ENCODE measurements at regions not wholly inside any gene's neighbourhood (a gene's known extent, or its start where the extent isn't known, plus 50 kb on each side); places are given as distances from the start of the nearest gene placed in this dataset.

DNA sequence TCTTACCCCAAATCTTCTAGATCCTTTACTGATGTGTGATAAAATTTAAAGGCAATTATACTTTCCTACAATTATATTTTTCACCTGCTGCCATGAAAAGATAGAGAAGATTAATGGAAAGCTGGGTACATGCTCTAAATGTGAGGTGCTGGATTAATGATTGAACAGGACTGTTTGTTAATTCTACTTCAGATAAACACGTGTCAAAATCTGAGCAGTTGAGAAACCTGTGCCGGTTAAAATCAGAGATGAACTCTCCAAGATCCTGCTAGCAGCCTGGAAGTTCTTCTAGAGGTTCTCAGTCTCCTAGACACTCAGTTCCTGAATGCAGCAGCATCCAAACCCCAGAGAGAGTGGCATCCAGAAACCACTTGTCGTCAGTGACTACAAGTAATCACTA, 69.2 kb downstream of the INHBA start:
- DNase-seq (ENCODE audit: low spot score), result no peak

DNA sequence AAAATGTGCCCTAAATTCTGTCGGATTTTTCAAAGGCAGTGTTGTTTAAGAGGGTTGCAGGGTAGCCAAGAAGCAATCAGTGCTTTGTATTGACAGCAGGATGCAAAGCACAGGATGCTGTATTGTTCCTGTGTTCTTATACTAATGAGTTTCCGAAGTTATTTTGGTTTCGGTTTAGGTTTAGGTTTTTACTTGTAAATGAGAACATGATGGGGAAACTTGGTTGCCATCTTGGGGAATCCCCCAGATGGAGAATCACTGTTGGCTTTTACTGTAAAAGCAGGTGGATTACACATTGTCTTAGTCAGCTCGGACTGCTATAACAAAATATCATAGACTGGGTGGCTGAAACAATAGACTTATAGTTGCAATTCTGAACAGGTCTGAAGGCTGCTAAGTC, 72.1 kb downstream of the INHBA start:
- no peak for DNase-seq (ENCODE audit: low spot score)

DNA sequence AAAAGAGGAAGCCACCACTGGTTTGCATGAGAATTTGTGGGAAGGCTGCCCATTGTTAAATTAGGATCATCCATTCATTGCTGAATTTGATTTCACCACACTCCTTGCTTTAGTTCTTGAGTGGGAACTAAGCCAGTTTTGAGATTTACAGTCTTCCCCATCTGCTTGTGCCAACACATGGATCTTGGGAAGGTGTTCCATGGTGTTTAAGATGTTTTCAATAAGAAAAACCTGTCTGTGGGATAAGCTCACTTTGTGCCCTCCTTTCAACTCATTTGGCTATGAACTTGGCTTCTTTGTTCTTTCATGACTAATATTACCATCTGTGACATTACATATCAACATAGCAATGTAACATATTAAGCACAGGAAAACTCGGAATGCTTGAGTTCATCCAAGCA, 73.2 kb downstream of the INHBA start:
- no peak for DNase-seq (ENCODE audit: low spot score)

DNA sequence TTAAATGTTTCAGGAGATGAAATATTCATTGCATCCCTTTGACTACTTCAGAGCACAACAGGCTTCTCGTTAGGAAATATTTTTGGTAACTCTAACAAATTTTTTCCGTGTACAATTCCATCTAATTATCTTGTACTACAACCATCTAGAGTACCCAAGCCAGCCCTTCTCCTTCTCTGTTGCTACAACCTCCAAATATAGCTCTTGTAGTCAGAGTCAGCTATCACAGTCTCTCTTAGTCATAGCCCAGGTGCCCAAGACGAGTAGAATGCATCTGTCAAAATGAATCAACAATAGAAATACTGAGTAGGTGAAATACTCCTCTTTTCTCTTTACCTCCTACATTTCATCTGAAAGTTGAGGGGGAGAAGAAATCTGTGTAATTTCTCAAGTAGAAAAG, 74.0 kb downstream of the INHBA start:
- DNase-seq (ENCODE audit: low spot score), result no peak

DNA sequence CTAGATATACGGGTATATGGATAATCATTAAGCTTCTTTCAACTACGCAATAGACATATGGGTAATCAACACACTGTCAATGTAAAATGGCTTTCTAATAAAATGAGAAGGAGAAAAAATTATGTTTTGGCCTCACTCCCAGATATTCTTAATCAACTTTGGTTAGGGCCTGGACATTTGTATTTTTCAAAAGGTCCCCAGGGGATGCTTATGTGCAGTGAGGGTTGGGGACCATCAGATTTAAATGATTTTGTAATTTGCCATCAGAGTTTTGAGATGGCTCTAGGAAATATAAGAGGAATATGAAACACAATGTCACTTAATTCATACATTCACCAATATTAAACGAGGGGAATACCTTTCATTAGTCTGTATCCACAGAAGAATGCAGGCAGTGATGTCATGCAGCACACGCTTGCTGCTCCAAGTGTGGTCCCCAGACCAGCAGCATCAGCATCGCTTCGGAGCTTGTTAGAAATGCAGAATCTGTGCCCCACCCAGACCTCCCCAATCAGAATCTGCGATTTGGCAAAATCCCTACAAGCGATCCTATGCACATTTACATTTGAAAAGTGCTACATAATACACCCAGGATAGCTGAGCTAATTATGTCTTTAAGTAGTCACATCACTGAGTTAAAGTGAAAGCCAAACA, 75.1 kb downstream of the INHBA start:
- no peak for DNase-seq (ENCODE audit: low spot score)

DNA sequence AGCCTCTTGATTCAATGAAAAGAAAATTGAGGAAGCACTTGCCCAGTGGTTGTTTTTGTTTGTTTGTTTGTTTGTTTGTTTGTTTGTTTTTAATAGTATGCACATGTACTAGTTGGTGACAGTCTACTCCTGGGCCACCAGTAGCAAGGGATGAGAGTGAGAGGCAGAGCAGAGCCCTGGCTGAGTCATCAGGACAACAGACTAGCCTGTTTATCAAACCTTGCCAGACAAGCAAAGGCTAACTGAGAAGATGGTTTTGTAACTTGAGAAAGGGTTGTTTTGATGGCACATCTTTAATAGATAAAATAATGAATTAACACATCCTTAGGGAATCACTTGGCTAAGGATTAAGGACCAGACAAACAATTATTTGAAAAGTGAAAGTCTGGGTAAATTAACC, 78.1 kb downstream of the INHBA start:
- no peak for DNase-seq (ENCODE audit: low spot score)

DNA sequence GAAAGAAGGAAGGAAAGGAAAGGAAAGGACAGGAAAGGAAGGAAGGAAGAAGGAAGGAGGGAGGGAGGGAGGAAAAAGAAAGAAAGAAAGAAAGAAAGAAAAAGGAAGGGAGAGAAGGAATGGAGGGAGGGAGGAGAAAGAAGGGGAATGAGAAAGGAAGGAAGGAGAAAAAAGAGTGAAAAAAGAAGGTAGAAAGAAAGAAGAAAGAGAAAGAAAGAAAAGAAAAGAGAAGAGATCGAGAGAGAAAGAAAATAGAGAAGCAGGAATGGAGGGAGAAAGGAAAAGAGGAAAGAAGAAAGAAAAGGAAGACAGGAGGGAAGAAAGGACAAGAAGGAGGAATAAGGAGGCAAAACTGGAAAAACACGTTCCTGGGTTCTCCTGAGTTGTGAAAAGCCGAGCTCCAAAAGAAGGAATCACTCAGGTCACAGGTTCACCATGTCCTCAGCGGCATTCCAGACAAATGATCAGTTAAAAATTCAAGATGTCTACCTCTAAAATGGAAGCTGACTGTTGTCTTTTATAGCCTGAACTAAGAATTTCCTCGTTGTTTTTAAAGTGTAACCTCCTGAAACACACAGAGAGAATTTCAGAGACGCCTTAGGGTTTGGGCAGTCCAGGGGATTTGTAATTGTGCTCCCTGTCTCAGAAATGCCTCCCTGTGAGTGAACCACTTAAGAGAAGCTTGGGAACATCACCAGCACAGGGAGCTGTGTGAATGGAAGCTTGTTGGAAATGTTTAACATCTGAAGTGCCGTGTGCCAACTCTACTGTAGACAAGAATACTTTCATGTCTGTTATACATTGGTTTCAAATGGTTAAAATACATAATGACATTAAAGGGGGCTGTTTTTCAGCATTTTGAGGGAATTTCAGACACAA, 80.7 kb downstream of the INHBA start:
- no peak for DNase-seq (ENCODE audit: low spot score)

DNA sequence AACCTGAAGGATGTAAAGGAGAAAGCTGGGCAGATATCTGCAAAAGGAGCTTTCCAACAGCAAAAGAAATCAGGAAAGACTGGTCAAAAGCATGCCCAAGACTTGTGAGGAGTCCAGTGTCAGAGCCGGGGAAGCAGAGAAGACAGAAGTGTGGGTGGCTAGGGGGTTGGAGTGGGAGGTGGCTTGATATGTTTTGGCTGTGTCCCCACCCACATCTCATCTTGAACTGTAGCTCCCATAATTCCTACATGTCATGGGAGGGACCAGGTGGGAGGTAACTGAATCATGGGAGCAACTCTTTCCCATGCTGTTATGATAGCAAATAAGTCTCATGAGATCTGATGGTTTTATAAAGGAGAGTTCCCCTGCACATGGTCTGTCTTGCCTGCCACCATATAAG, 84.9 kb downstream of the INHBA start:
- no peak for DNase-seq (ENCODE audit: low spot score)

DNA sequence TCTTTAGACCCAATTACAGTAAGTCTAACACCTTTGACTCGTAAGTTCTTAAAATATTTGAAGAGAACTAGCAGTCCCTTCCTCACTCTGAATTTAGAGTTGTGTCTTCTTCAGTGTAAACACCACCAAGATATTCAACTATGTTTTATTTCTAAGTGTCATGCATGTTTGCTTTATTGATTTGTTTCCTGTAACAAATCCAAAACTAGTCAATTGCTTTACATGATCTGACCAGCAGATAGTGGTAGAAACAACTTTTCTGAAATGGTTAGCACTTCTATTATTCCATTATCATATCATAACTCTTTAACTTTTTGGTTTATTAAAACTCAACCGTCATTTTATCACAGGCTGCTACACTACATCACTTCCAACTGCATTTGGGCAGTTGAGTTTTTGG, 90.1 kb downstream of the INHBA start:
- no peak for DNase-seq (ENCODE audit: low spot score)

DNA sequence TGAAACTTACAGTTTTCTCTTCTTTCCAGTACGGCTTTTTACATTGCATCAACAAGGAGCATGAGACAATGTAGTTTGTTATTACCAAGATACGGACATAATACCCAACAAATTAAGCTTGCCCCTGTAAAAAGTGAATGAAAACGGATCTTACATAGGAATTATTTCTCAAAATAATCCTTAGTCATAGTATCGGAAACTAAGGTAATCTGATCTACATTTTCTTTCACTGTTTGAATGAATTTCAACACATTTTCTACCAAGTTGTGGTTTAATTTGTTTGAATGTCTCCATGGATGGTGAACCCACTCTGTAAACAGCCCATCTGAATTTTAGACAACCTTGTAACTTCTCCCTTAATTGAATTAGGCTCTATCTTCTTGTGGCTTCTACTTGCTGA, 90.5 kb downstream of the INHBA start:
- DNase-seq (ENCODE audit: low spot score), result no peak

DNA sequence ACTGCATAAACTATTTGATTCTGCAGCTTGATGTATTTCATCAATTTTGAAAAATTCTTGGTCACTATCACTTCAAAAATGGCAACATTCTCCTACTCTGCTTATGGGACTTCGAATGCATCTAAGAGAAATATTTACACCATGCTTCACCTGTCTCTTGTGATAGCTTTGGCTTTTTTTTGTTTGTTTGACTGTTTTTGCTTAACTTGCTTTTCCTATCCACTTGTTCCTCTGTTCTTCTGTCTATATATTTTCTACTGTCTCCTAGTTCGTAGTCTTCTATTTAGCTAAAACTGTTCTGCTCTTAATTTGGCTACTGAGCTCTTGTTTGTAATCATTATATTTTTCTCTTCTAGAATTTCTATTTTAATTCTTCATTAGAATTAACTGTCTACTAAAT, 94.4 kb downstream of the INHBA start:
- DNase-seq (ENCODE audit: low spot score), result no peak

DNA sequence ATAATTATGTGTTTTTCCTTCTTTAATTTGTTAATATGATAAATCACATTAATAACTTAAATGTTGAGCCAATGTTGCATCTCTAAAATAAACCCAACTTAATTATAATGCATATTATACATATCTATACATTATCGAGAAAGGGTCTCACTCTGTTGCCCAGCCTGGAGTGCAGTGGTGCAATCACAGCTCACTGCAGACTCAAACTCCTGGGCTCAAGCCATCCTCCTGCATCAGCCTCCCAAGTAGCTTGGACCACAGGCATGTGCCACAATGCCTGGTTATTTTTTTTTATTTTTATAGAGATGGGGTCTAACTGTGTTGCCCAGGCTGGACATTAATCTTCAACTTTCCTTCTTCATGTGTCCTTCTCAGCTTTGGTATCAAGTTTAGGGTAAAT, 98.9 kb downstream of the INHBA start:
- DNase-seq (ENCODE audit: low spot score), result no peak

DNA sequence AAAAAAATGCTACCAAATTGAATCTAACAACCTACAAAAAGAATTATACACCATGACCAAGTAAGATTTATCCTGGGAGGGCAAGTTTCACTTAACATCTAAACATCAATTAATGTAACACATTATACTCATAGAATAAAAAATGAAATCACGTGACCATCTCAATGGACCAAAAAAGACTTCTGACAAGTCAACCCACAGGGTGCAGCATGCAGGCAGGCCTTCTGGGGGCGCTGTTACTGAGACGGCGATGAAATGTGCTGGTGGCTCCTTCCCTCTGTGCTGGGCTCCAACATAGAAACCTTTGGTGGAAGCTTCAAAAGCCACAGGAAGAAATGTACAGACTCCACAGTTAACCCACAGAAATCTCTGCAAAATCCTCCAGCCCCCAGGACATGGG, 103.1 kb downstream of the INHBA start:
- peak; percentile 1 for DNase-seq (ENCODE audit: low spot score)

DNA sequence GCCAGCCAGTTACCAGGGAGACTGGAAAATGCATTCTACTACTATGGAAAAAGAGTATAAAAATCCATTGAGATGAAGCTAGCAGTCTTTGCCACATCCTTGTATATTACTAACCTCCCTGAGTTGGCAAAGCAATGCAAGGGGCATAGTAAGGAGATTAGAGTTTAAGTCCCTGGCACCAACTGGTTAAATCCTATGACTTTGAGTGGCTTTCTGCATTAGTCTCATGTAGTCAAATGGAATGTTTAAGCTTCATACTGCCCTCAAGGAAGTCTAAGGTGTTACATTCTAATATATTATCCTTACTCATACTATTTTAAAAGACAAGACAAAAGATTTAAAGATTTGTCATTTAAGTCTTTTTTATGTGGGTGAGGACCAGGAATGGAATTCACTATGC, 110.1 kb downstream of the INHBA start:
- DNase-seq (ENCODE audit: low spot score), result no peak

DNA sequence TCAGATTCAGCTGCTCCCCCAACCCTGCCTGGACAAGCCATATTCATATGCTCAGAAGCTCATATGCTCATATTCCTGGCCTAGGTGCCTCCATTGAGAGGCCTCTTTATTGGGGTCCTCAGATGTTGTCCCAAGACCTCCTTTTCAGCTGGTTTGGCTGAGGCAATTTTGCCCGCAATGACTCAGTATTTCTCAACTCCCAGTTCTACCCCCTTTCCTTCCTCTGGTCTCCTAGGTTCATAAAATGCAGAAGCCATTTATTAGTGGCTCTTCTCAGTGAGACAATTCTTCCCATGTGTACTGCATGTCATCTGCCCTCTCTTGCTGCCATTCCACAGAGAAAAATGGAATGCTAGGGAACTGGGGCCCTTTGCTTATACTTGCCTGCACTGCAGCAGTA, 110.7 kb downstream of the INHBA start:
- no peak for DNase-seq (ENCODE audit: low spot score)

DNA sequence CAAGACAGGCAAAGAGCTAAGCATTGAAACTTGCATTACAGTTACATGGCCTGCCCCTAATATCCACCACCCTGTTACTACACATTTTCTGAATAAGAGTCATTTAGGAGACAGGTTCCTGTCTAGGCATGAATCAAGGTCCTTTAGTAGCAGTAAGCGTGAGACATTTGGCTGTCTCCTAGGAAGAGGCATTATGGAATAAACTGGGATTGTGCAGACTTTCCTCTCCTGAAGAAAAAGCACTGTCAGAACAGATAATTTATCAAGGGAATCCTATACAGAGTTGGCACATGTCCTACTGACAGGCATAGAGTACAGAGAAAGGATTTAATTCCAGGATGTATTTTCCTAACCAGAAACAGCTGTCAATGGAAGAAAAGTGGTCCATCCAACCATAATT, 111.9 kb downstream of the INHBA start:
- DNase-seq (ENCODE audit: low spot score), result no peak

DNA sequence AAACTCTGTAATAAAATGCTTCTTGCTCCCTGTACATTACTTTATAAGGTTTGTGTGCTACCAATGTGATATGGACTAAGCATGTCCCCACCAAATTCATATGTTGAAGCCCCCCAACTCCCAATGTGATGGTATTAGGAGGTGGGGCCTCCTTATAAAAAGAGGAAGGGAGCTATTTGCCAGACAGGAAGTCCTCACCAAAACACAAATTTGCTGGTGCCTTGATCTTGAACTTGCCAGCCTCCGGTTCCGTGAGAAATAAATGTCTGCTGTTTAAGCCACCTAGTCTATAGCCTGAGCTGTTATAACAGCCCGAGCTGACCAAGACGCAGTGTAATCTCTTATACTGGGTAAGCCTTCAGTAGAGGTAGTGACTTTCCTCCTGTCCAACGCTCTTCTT, 114.5 kb downstream of the INHBA start:
- DNase-seq (ENCODE audit: low spot score), result no peak

DNA sequence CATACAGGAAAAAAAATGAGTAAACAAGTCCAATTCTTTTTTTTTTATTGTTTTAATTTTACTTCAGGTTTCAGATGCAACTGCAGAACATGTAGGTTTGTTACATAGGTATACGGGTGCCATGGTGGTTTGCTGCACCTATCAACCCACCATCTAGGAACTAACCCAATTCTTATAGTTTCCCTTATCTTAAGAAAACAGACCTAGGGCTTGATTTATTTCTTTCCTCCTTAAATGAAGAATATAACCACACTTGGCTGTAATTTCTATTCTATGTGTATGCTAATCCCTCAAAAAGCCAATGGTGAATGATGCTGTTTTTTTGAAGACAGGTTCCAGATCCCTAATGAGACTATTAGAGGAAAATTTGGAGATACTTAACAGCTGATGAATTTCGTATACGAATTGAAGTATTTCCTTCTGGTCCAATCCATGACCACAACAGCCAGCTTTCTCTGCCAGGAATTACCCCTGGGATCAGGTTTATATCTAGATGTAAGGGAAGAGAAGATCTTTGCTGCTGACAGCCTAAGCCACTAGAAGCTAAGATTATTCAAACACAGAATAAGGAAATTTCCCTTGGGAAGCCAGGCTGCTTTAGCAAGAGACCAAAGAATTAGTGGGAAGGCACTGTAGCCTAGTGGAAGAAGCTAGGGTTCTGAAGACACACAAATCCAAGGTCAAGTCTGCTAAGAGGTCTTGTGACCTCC, 115.8 kb downstream of the INHBA start:
- DNase-seq (ENCODE audit: low spot score), result no peak

DNA sequence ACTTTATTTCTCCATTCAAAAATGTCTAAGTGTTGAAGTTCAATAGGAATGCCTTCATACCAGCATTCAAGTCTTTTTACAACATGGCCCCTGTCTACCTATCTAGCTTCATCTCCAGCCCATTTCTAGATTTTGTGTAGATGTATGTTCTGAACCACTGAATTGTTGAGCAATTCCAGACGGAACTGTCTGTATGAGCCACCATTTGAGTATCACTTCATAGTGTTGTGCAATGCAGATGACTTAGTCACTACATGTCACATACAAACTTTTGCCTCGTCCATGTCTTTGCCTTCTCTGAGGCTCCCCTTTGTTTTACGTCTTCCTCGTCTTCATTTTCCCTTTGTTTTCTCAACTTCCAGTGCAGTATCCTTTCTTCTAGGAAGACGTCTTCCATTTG, 118.1 kb downstream of the INHBA start:
- no peak for DNase-seq (ENCODE audit: low spot score)

DNA sequence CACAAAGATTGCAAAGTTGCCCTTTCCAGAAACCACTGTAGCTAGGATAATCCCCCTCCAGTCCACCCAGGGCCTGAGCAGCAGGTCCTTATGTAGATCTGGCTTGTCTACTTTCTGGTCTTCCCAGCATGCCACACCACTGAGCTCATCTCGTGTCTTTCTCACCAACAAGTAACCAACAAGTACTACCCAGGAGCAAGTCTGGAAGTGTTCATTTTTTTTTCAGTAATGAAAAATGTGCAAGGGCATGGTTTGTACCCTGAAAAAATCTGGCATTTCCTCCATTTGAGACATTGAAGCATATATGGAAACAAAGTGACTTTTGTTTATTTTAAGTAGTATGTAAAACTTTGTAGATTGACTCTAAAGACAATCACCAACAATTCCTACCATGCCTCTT, 120.8 kb downstream of the INHBA start:
- DNase-seq (ENCODE audit: low spot score), result no peak

DNA sequence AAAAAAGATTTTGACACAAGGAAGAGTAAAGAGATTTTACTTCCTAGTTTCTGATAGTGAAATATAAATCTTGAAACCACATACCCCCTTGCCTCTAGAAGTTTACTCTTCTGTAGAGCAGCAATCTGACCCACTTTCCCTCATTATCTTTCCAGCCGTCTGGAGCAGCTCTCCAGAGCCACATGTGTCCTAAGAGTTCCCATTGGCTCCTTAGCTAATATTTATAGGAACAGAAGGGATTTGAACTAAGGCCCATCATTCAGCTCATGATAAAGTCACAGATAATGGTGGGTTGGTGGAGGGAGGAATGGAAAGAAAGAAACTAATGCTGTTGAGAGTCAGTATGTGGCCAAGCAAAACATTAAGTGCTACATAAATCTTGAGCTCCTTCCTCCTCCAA, 121.8 kb downstream of the INHBA start:
- DNase-seq (ENCODE audit: low spot score), result no peak

DNA sequence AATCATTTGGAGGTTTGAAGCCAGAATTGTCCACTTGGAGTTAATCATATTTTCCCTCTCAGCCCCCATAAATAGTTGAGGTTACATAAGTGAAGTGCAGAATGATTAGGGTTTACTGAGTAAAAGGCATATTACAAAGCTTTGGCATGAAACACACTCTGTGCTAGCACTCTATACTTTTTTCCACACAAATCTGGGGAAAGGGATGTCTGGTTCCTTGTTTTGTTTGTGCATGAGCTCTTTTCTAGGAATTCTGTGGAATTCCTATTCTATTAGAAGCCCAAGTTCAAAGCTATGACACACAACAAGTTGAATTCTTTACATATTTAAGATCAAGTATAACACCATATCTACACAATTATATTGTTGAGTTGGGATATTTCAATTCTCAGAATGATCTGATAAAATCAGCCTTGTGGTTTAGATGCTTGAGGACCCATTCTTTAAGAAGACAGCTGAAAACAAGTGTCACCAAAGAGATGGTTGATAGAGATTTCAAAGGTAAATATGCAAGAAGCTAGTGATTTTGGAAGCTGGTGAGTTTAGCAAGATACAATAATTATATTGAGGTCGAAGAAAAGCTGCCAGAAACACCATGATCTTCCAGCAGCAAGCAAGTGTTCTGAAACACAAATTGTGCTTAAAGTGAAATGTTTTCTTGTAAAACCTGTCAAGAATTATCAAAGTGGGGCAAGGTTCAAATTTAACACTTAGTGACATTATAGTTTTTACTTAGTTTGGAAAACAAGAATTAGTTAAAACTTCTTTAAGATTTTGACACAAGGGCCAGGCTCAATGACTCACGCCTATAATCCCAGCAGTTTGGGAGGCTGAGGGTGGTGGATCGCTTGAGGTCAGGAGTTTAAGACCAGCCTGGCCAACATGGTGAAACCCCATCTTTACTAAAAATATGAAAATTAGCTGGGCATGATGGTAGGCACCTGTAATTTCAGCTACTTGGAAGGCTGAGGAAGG, 122.6 kb downstream of the INHBA start:
- DNase-seq (ENCODE audit: low spot score), result no peak
